ENCODE measurements at regions not wholly inside any gene's neighbourhood (a gene's known extent, or its start where the extent isn't known, plus 50 kb on each side); places are given as distances from the start of the nearest gene placed in this dataset.

DNA sequence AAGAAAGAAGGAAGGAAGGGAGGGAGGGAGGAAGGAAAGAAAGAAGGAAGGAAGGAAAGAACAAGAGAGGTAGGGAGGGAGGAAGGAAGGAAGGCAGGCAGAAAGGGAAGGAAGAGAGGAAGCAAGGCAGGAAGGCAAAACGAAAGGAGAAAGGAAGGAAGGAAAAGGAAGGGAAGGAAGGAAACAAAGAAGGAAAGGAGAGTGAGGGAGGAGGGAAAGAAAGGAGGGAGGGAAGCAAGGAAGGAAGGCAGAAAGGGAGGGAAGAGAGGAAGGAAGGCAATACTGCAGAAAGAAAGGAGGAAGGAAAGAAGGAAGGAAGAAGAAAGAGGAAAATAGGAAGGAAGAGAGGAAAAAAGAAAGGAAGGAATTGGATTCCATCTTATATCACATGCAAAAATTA, 1303.1 kb upstream of the TMEM132C start:
- Histone ChIP-seq H3K9me1 (replicated peaks; ENCODE audit: control insufficient read depth, extremely low read depth, insufficient read depth, low read length) (no peaks in the 10 kb centered on the region), H4K20me1 (replicated peaks; ENCODE audit: control insufficient read depth, extremely low read depth, insufficient read depth, low read length) (no peaks in the 10 kb centered on the region), H3K9ac (replicated peaks; ENCODE audit: extremely low read depth, insufficient read depth, low read length) (no peak overlapping the region), H3K4me3 (replicated peaks in 1 of 3; ENCODE audit: insufficient read depth in 1 of 3, low read depth in 1 of 3, low read length in 3 of 3) (no peak overlapping the region), H3K27ac (ENCODE audit: insufficient read depth, low read depth, low read length) (no peak overlapping the region), H2AFZ (ENCODE audit: low read depth, low read length) (no peak overlapping the region), H3K4me1 (ENCODE audit: control insufficient read depth, extremely low read depth, insufficient read depth, low read length) (no peaks in the 10 kb centered on the region), H3K9me3 (replicated peaks; ENCODE audit: control insufficient read depth, insufficient read depth, low read length) (peaks cover 2% of the 10 kb centered on the region), H3K4me2 (ENCODE audit: insufficient read depth, low read length) (no peak overlapping the region), H3K36me3 (ENCODE audit: control insufficient read depth in 2 of 2, extremely low read depth in 1 of 2, insufficient read depth in 2 of 2, low read length in 2 of 2) (no peaks in the 10 kb centered on the region), H3K79me2 (ENCODE audit: control insufficient read depth, insufficient read depth, low read length) (no peaks in the 10 kb centered on the region), H3K27me3 (ENCODE audit: control insufficient read depth in 2 of 2, insufficient read depth in 2 of 2, low read length in 2 of 2) (no peaks in the 10 kb centered on the region)
- dilution Hi-C loops (cut with MboI; ENCODE audit: extremely low pct_ligation_motif_present, low sequenced_read_pairs): no loop called here
- intact Hi-C loops (cut with micrococcal nuclease): no loop called here
- DNase-seq (ENCODE audit: low read depth, low spot score): no peak
- ChIA-PET CTCF (no interaction called here), POLR2A (no interaction called here)
- TF ChIP-seq GATA2 (IDR thresholded peaks at IDR 0.05; ENCODE audit: insufficient read depth, insufficient read length, low read depth, low read length) (no peak), POLR2AphosphoS5 (IDR thresholded peaks at IDR 0.05; ENCODE audit: insufficient read depth, low read depth, low read length) (no peak), POLR2A (IDR thresholded peaks at IDR 0.05; ENCODE audit: low read depth, low read length) (no peak), JUN (IDR thresholded peaks at IDR 0.05; ENCODE audit: borderline replicate concordance, insufficient read depth, insufficient read length, low read depth) (no peak), FOS (IDR thresholded peaks at IDR 0.05; ENCODE audit: borderline replicate concordance, insufficient read depth, low read length) (no peak)
- TF ChIP-seq, protein P1, sequence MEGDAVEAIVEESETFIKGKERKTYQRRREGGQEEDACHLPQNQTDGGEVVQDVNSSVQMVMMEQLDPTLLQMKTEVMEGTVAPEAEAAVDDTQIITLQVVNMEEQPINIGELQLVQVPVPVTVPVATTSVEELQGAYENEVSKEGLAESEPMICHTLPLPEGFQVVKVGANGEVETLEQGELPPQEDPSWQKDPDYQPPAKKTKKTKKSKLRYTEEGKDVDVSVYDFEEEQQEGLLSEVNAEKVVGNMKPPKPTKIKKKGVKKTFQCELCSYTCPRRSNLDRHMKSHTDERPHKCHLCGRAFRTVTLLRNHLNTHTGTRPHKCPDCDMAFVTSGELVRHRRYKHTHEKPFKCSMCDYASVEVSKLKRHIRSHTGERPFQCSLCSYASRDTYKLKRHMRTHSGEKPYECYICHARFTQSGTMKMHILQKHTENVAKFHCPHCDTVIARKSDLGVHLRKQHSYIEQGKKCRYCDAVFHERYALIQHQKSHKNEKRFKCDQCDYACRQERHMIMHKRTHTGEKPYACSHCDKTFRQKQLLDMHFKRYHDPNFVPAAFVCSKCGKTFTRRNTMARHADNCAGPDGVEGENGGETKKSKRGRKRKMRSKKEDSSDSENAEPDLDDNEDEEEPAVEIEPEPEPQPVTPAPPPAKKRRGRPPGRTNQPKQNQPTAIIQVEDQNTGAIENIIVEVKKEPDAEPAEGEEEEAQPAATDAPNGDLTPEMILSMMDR (IDR thresholded peaks at IDR 0.05; ENCODE audit: extremely low read depth in 1 of 2, insufficient read depth in 1 of 2, low read depth in 1 of 2, low read length in 2 of 2): no peak
- no peak for FAIRE-seq
- no TSS peak for BruUV-seq (replicated peaks)

DNA sequence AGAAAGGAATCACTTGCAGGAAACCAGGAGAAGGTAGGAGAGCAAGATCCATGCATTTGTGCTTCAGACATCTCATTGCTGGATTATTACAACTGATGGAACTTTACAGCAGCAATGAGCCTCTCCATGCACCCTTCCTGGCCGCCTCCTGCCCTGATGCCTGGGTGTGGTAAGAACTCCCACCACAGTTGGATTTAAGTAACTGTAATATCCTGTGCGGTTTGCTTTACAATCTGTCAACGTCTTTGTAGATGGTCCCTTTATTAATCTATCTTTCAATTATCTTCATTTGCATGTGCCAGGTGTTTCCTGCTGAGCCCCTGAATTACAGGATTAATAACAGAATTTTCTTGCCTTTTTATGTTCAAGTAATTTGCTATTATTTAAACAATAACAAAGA, 1300.5 kb upstream of the TMEM132C start:
- no peaks in the 10 kb centered on the region for H3K36me3 ChIP-seq (ENCODE audit: control insufficient read depth in 2 of 2, extremely low read depth in 1 of 2, insufficient read depth in 2 of 2, low read length in 2 of 2)
- intact Hi-C loops (cut with micrococcal nuclease) (no loop called here), dilution Hi-C loops (cut with MboI; ENCODE audit: extremely low pct_ligation_motif_present, low sequenced_read_pairs) (no loop called here)
- no TSS peak for BruUV-seq (replicated peaks)
- H3K9me3 ChIP-seq (replicated peaks; ENCODE audit: control insufficient read depth, insufficient read depth, low read length): peaks cover 2% of the 10 kb centered on the region
- POLR2A ChIA-PET: no interaction called here
- no peaks in the 10 kb centered on the region for H3K9me1 ChIP-seq (replicated peaks; ENCODE audit: control insufficient read depth, extremely low read depth, insufficient read depth, low read length)
- H3K79me2 ChIP-seq (ENCODE audit: control insufficient read depth, insufficient read depth, low read length): no peaks in the 10 kb centered on the region
- H3K27me3 ChIP-seq (ENCODE audit: control insufficient read depth in 2 of 2, insufficient read depth in 2 of 2, low read length in 2 of 2): no peaks in the 10 kb centered on the region
- H3K4me1 ChIP-seq (ENCODE audit: control insufficient read depth, extremely low read depth, insufficient read depth, low read length): no peaks in the 10 kb centered on the region
- TF ChIP-seq POLR2A (IDR thresholded peaks at IDR 0.05; ENCODE audit: low read depth, low read length) (no peak), FOS (IDR thresholded peaks at IDR 0.05; ENCODE audit: borderline replicate concordance, insufficient read depth, low read length) (no peak), POLR2AphosphoS5 (IDR thresholded peaks at IDR 0.05; ENCODE audit: insufficient read depth, low read depth, low read length) (no peak), MYC (IDR thresholded peaks at IDR 0.05; ENCODE audit: low read depth, low read length) (no peak)
- TF ChIP-seq, protein P2, sequence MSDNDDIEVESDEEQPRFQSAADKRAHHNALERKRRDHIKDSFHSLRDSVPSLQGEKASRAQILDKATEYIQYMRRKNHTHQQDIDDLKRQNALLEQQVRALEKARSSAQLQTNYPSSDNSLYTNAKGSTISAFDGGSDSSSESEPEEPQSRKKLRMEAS (IDR thresholded peaks at IDR 0.05; ENCODE audit: insufficient read depth, insufficient read length): no peak
- no peak overlapping the region for H3K4me3 ChIP-seq (replicated peaks in 1 of 3; ENCODE audit: insufficient read depth in 1 of 3, low read depth in 1 of 3, low read length in 3 of 3)
- H3K4me2 ChIP-seq (ENCODE audit: insufficient read depth, low read length): no peak overlapping the region
- CTCF ChIA-PET: no interaction called here
- no peak overlapping the region for H3K27ac ChIP-seq (ENCODE audit: insufficient read depth, low read depth, low read length)
- H4K20me1 ChIP-seq (replicated peaks; ENCODE audit: control insufficient read depth, extremely low read depth, insufficient read depth, low read length): no peaks in the 10 kb centered on the region
- no peak overlapping the region for H2AFZ ChIP-seq (ENCODE audit: low read depth, low read length)
- no peak for DNase-seq (ENCODE audit: low read depth, low spot score)
- no peak overlapping the region for H3K9ac ChIP-seq (replicated peaks; ENCODE audit: extremely low read depth, insufficient read depth, low read length)
- no peak for FAIRE-seq

Data from endothelial cell of umbilical vein (primary cell).